ENCODE measurements at regions not wholly inside any gene's neighbourhood (a gene's known extent, or its start where the extent isn't known, plus 50 kb on each side); places are given as distances from the start of the nearest gene placed in this dataset.

GRCh38 chr21:28439788-28440187, 552.9 kb downstream of the LTN1 start:
- Histone ChIP-seq H3K27me3 (ENCODE audit: control insufficient read depth, insufficient read depth, low read length, poor library complexity, severe bottlenecking) (no peaks in the 10 kb centered on the region), H3K27ac (ENCODE audit: low read depth, low read length) (no peak overlapping the region), H3K9me3 (ENCODE audit: control insufficient read depth, low read length) (no peaks in the 10 kb centered on the region), H3K36me3 (ENCODE audit: control insufficient read depth, insufficient read depth, low read length) (no peaks in the 10 kb centered on the region), H3K4me3 (ENCODE audit: low read length) (no peak overlapping the region), H3K4me1 (ENCODE audit: control insufficient read depth, insufficient read depth, low read length) (no peaks in the 10 kb centered on the region), H3K9ac (ENCODE audit: extremely low read depth, low read length, poor library complexity, severe bottlenecking) (no peak overlapping the region)
- no peak for TF ChIP-seq CTCF (conservative IDR thresholded peaks at IDR 0.05)
- Mint-ChIP-seq H3K9me3 (no peaks in the 10 kb centered on the region), H3K27ac (no peak overlapping the region), H3K36me3 (ENCODE audit: low read depth) (no peaks in the 10 kb centered on the region), H3K4me1 (no peaks in the 10 kb centered on the region), H3K27me3 (ENCODE audit: insufficient read depth) (peaks cover 3% of the 10 kb centered on the region), H3K4me3 (no peak overlapping the region)
- 90 to 100% methylated on average over 1 to 3 of the region's 3 CpGs for WGBS, 2 experiments (ENCODE audit: insufficient coverage in 1 of 2, insufficient read length in 1 of 2)
- DNase-seq = no peak

- no peak overlapping the region for H3K9ac ChIP-seq (ENCODE audit: extremely low read depth, low read length, poor library complexity, severe bottlenecking)
- H3K36me3 ChIP-seq (ENCODE audit: control insufficient read depth, insufficient read depth, low read length) = no peaks in the 10 kb centered on the region
- no peak overlapping the region for H3K4me3 Mint-ChIP-seq
- H3K27me3 Mint-ChIP-seq (ENCODE audit: insufficient read depth) = peaks cover 3% of the 10 kb centered on the region
- H3K9me3 Mint-ChIP-seq = no peaks in the 10 kb centered on the region
- no peaks in the 10 kb centered on the region for H3K4me1 Mint-ChIP-seq
- H3K9me3 ChIP-seq (ENCODE audit: control insufficient read depth, low read length) = no peaks in the 10 kb centered on the region
- H3K27me3 ChIP-seq (ENCODE audit: control insufficient read depth, insufficient read depth, low read length, poor library complexity, severe bottlenecking) = no peaks in the 10 kb centered on the region
- H3K4me3 ChIP-seq (ENCODE audit: low read length) = no peak overlapping the region
- no peak for TF ChIP-seq CTCF (conservative IDR thresholded peaks at IDR 0.05)
- no peaks in the 10 kb centered on the region for H3K4me1 ChIP-seq (ENCODE audit: control insufficient read depth, insufficient read depth, low read length)
- no peak for DNase-seq
- 81% methylated on average over 3 of the region's 4 CpGs; no CpG with 5 or more reads in 1 of the 2 experiments for WGBS, 2 experiments (ENCODE audit: insufficient coverage in 1 of 2, insufficient read length in 1 of 2)
- H3K27ac ChIP-seq (ENCODE audit: low read depth, low read length) = no peak overlapping the region
- no peaks in the 10 kb centered on the region for H3K36me3 Mint-ChIP-seq (ENCODE audit: low read depth)
- no peak overlapping the region for H3K27ac Mint-ChIP-seq
These were observed 553.4 kb downstream of the LTN1 start for GRCh38 chr21:28439251-28439650.

- no peaks in the 10 kb centered on the region for H3K9me3 ChIP-seq (ENCODE audit: control insufficient read depth, low read length)
- no peak overlapping the region for H3K4me3 Mint-ChIP-seq
- no peak overlapping the region for H3K9ac ChIP-seq (ENCODE audit: extremely low read depth, low read length, poor library complexity, severe bottlenecking)
- H3K9me3 Mint-ChIP-seq = no peaks in the 10 kb centered on the region
- H3K27me3 ChIP-seq (ENCODE audit: control insufficient read depth, insufficient read depth, low read length, poor library complexity, severe bottlenecking) = no peaks in the 10 kb centered on the region
- no peaks in the 10 kb centered on the region for H3K4me1 Mint-ChIP-seq
- no peak overlapping the region for H3K27ac Mint-ChIP-seq
- 90 to 100% methylated on average over 1 to 2 of the region's 2 CpGs for WGBS, 2 experiments (ENCODE audit: insufficient coverage in 1 of 2, insufficient read length in 1 of 2)
- H3K4me3 ChIP-seq (ENCODE audit: low read length) = no peak overlapping the region
- H3K4me1 ChIP-seq (ENCODE audit: control insufficient read depth, insufficient read depth, low read length) = no peaks in the 10 kb centered on the region
- H3K27ac ChIP-seq (ENCODE audit: low read depth, low read length) = no peak overlapping the region
- DNase-seq = no peak
- peaks cover 3% of the 10 kb centered on the region for H3K27me3 Mint-ChIP-seq (ENCODE audit: insufficient read depth)
- no peaks in the 10 kb centered on the region for H3K36me3 ChIP-seq (ENCODE audit: control insufficient read depth, insufficient read depth, low read length)
- no peaks in the 10 kb centered on the region for H3K36me3 Mint-ChIP-seq (ENCODE audit: low read depth)
- no peak for TF ChIP-seq CTCF (conservative IDR thresholded peaks at IDR 0.05)
These were observed 555.6 kb downstream of the LTN1 start for GRCh38 chr21:28437061-28437460.

Data from endodermal cell (in vitro differentiated cells).